ENCODE measurements at regions not wholly inside any gene's neighbourhood (a gene's known extent, or its start where the extent isn't known, plus 50 kb on each side); places are given as distances from the start of the nearest gene placed in this dataset.

GRCh38 chr2:59032499-59032898, 791.4 kb upstream of the FANCL start:
- TF ChIP-seq, protein P1, sequence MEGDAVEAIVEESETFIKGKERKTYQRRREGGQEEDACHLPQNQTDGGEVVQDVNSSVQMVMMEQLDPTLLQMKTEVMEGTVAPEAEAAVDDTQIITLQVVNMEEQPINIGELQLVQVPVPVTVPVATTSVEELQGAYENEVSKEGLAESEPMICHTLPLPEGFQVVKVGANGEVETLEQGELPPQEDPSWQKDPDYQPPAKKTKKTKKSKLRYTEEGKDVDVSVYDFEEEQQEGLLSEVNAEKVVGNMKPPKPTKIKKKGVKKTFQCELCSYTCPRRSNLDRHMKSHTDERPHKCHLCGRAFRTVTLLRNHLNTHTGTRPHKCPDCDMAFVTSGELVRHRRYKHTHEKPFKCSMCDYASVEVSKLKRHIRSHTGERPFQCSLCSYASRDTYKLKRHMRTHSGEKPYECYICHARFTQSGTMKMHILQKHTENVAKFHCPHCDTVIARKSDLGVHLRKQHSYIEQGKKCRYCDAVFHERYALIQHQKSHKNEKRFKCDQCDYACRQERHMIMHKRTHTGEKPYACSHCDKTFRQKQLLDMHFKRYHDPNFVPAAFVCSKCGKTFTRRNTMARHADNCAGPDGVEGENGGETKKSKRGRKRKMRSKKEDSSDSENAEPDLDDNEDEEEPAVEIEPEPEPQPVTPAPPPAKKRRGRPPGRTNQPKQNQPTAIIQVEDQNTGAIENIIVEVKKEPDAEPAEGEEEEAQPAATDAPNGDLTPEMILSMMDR (IDR thresholded peaks at IDR 0.05) = no peak
- no peak for TF ChIP-seq POLR2A (IDR thresholded peaks at IDR 0.05)
